Astrocyte of the cerebellum (primary cell): ENCODE measurements at regions not wholly inside any gene's neighbourhood (a gene's known extent, or its start where the extent isn't known, plus 50 kb on each side); places are given as distances from the start of the nearest gene placed in this dataset.
"Not testable (repeated sequence)": the region's sequence is repeated elsewhere in the genome, so short reads cannot be mapped to it uniquely, and the experiment has no call there.

Experiments used
- DNase-seq: peaks from one replicate; pipeline ENCODE4 v3.0.0-alpha.2; 2011; ENCODE audit warnings: low read depth
- H3K4me3 ChIP-seq: 2 replicates; pipeline ENCODE4 v1.5.1; 2011; ENCODE audit warnings: mild to moderate bottlenecking, low read depth, low read length, moderate library complexity
- CTCF ChIP-seq: IDR thresholded peaks from 2 replicates; pipeline ENCODE4 v1.5.1; 2012; ENCODE audit warnings: low read length, low read depth, moderate library complexity, mild to moderate bottlenecking; ENCODE audit errors: missing control alignments
- in situ Hi-C: cut with HindIII; loops from 2 replicates; pipeline ENCODE4 v1.10.0; 2017; ENCODE audit warnings: low sequenced_read_pairs

- TF ChIP-seq CTCF, result no peak
- H3K4me3 ChIP-seq, result no peak overlapping the region
- in situ Hi-C loops, result no loop called here
- no peak for DNase-seq
Observed at GRCh38 chr4:138485498-138485897, 243.3 kb upstream of the SLC7A11 start.

GRCh38 chr4:138475116-138475515 is 233.0 kb upstream of the SLC7A11 start:
- TF ChIP-seq CTCF, result no peak
- DNase-seq, result no peak
- no peak overlapping the region for H3K4me3 ChIP-seq
- in situ Hi-C loops, result no loop called here

- no peak for DNase-seq
- in situ Hi-C loops, result no loop called here
- no peak for TF ChIP-seq CTCF
- no peak overlapping the region for H3K4me3 ChIP-seq
Observed at GRCh38 chr4:138473339-138473738, 231.2 kb upstream of the SLC7A11 start.

GRCh38 chr4:138460477-138461414 is 218.6 kb upstream of the SLC7A11 start:
- in situ Hi-C loops, result no loop called here
- TF ChIP-seq CTCF, result no peak
- no peak overlapping the region for H3K4me3 ChIP-seq
- DNase-seq, result no peak

- no peak for TF ChIP-seq CTCF
- in situ Hi-C loops, result no loop called here
- DNase-seq, result no peak
Observed at GRCh38 chr4:138458751-138459150, 216.6 kb upstream of the SLC7A11 start.

GRCh38 chr4:138456349-138456748 is 214.2 kb upstream of the SLC7A11 start:
- DNase-seq, in situ Hi-C loops, H3K4me3 ChIP-seq: not testable (repeated sequence)

More at GRCh38 chr4:138458751-138459150, 216.6 kb upstream of the SLC7A11 start:
- no peak overlapping the region for H3K4me3 ChIP-seq

- no peak for TF ChIP-seq CTCF
- in situ Hi-C loops, result no loop called here
- no peak for DNase-seq
- H3K4me3 ChIP-seq, result no peak overlapping the region
Observed at GRCh38 chr4:138455097-138455496, 212.9 kb upstream of the SLC7A11 start.
